ENCODE measurements at regions not wholly inside any gene's neighbourhood (a gene's known extent, or its start where the extent isn't known, plus 50 kb on each side); places are given as distances from the start of the nearest gene placed in this dataset.

DNA sequence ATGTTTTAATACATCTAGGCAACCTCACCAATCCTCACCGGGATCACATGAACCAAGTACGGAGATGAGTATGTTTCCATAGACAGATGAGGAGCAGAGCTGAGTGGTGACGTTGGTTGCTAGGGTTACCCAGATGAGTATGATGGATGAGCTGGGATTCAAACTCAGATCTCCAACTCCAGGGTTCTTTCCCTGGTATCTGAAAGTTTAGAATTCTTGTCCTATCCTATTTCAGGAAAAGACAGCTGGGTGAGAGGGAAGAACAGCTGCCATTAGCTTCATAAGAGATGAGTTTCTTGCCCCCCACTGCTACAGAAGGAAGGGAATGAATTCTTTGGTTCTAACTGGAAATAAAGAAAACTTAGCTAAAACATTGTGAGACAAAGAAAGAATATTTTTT is 728.9 kb upstream of the TBX3 start:
- no peak for DNase-seq

DNA sequence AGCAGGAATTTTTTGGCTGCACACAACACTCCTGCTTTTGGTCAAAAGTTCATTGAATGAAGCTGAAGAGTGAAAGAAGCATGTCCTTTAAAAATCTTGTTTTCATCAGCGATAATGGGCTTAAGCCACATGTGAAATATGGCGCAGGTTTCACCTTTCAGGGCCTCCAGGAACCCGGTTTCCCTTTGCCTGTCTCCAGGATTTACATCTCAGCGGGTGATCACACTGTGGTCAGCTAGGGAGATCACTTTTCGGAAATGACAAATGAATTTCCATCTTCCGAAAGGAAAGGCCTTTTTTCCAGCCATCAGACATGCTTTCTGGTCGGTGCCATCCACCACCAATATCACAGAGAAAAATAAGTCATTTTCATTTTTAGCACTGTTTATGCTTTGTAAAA is 727.1 kb upstream of the TBX3 start:
- DNase-seq: no peak

- no peak for DNase-seq
Measured at GRCh38 chr12:115408642-115409041, 724.7 kb upstream of the TBX3 start.

DNA sequence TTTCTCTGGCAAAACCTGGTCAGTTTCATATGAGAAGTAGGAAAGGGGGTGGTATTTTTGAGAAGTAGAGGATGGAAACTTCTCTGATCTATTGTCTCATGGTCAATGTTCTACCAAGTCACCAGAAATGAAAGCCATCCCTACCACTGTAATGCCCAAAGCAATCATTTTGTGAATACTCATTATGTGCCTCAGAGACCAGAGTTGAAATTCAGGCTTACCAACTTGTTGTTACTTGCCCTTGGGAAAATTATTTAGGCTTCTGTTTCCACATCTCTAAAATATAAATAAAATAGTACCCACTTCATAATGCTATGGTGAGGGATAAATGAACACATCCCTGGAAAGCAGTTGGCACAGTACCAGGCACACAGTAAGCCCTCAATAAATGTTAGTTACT is 723.7 kb upstream of the TBX3 start:
- DNase-seq: no peak

GRCh38 chr12:115407036-115407435 is 723.1 kb upstream of the TBX3 start:
- no peak for DNase-seq

GRCh38 chr12:115405471-115405860 is 721.5 kb upstream of the TBX3 start:
- no peak for DNase-seq

DNA sequence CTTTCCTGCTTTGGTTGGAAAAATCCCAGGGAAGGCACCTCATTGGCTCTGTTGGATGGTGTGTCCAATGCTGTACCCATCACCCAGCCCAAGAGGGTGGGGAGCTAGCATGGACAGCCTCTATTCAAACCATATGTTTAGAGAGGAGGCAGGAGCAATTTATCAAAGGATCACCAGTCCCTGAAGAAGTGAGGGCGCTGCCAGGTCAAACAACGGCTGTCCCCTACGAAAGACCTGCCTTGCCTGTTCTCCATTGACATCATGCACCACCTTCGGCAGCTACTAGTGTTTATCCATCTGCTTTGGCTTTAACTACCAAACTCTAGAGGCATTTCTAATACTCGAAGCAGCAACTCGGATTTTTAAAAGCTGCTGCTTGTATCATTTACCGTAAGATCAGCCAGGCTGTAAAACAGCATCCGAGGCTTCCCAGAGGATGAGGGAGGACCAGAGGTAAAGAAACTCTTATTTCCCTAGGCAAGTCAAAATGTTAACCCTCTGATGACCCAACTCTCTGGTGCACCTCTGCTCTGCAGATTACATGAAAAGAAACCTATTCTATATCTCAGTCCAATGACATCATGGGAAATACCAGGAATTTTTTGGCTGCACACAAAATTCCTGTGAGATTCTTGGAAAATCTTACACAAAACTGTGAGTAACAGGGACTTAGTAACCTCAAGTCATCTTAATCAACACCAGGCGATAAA is 720.9 kb upstream of the TBX3 start:
- DNase-seq: no peak

DNA sequence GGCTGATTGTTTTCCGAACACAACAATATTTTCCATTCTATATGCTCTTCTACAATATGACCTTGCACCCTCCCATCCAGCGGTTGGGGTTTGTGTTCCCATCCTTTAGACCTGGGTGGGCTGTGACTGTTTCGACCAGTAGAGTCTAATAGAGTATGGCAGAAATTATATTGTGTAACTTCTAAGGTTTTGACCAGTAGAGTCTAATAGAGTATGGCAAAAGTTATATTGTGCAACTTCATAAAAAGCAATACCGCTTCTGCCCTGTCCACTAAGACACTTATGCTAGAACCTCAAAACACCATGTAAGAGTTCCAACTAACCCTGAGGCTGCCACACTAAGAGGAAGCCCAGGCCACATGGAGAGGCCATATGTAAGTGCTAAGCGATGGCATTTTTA is 719.7 kb upstream of the TBX3 start:
- no peak for DNase-seq

DNA sequence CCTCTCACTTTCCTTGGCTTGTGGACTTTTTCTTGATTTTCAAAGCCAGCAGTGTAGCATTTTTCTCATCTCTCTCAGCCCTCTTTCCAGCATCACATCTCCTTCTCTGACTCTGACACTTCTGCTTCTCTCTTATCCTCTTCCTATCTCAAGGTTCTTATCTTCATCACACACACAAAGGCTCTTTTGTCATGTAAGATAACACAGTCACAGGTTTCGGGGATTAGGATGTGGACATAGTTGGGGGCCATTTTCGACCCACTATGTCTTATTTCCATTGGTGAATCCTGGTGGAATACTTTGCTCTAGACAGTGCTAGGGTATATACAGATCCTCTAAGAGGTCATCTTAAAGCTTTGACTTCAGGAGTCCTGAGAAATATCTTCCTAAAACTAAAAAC is 719.3 kb upstream of the TBX3 start:
- no peak for DNase-seq

DNA sequence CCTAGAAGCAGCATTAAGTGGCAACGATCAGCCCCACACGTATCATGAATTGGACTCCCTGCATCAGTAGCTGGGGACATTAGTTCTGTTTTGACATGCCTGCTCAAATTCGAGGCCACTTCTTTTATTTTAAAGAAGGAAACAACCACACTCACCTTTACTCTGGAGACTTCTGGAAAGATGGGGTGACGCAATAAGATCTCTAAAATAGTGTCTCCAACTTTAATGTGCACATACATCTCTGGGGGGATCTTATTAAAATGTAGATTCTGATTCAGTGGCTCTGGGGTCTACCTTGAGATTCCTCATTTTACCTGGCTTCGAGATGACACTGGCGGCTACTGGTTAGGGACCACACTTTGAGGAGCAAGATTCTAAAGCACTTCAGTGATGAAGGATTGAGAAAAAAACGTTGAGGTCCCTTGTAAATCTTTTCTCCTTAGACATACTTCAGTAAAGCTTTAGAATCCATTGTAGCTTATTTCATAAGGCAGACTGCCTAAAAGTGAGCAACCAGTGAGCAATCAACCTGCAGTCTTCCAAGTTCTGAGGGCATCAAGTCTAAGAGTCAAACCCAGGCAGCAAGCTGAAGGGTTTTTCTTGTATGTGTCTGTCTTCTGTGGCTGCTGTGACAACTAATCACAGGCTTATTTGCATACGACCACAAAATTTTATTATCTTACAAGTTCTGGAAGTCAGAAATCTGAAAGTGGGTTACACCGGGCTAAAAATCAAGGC is 718.6 kb upstream of the TBX3 start:
- no peak for DNase-seq

- DNase-seq: no peak
Measured at GRCh38 chr12:115401761-115402160, 717.8 kb upstream of the TBX3 start.

DNA sequence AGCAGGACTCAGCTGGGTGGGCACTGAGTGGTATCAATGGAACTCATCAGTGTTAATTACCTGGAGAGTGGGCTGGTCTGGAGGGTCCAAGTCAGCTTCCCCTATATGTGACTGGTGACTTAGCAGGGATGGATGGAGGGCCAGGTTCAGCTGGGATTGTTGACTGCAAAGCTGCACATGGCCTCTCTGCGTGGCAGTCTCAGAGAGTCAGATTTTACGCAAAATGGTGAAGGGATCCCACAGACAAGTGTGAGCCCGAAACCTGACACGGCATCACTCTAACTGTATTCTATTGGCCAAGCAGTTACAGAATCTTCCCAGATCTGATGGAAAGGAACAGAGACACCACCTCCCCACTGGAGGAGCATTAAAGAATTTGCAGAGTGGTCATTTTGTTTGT is 716.0 kb upstream of the TBX3 start:
- DNase-seq: no peak

GRCh38 chr12:115398311-115398781 is 714.4 kb upstream of the TBX3 start:
- DNase-seq: no peak

DNA sequence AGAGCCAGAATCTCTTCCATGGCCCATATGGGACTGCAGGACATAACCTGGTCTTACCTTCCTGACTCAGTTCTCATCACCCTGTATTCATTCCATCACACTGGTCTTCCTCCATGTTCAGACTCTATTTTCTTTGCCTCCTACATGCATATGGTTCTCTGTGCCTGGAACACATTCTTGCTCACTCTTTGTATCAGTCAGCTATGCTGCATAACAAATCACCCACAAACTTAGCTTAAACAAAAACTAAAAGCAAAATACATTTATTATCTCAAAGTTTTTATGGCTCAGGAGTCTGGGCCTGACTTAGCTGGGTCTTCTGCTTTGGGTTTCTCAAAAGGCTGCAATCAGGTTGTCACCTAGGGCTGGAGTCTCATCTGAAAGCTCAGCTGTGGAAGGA is 712.6 kb upstream of the TBX3 start:
- DNase-seq: no peak

DNA sequence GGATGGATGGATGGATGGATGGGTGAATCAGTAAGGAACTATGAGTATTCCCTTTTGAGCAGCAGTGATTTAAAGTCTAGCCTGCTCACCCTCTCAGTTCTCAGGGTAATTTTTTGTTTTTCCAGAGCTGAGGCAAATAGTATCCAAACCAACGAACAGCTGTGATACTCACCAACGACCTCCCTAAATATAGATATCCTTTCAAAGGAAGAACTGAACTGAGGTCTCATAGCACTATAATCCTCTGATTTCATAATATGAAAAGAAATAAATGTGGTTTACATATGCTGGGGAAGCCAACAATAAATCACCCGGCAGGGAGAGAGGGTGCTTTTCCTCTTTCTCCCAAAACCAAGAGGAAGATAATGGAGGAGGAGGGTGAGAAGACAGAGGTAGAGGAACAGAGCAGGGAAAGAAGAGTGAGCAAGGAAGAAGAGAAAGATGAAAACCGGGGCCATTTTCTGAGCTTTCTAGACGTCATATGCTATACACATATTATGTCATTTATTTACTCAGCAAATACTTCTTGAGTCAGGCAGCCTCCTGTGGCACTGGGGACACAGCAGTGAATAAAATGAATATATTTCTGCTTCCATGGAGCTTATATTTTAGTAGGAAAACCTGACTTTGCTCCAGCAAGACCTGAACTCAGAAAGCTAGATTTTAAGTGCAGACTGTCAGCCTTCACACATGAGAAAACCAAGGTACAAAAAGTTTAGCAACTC is 710.7 kb upstream of the TBX3 start:
- DNase-seq: no peak

GRCh38 chr12:115388139-115388538 is 704.2 kb upstream of the TBX3 start:
- DNase-seq: no peak

GRCh38 chr12:115387467-115387901 is 703.5 kb upstream of the TBX3 start:
- DNase-seq: no peak

DNA sequence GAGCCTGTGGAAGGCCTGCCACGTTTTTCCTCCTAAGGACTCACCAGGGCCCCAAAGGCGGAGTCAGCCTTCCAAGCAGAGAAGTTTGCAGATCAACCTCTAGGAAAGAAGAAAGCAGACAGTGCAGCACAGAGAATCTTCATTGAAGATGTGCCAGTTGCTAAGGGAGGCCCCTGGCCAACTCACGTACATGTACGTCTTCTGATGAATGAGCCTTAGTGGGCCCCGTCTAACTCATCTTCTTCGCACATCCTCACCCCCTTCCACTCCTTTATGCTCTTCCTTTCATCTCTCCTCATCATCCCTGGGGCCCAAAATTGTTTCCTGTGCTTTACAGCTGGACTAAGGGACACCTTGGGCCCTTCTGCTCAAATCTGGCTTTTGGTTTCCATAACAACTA is 703.0 kb upstream of the TBX3 start:
- DNase-seq: no peak

- DNase-seq: no peak
Measured at GRCh38 chr12:115385141-115385540, 701.2 kb upstream of the TBX3 start.

DNA sequence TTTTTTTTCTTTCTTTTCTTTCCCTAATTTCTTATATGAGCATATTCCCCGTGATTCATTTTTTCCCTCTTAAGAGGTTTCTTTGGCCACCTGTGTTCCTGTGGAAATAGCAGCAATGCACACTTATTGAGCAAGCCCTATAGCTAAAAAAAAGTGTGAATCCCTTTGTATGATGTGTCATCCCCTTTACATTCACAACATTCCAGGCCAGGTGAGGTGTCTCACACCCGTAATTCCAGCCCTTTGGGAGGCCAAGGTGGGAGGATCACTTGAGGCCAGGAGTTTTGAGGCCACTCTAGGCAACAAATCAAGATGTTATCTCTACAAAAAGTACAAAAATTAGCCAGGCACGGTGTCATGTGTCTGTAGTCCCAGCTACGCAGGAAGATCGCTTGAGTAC is 700.4 kb upstream of the TBX3 start:
- no peak for DNase-seq

GRCh38 chr12:115383668-115384067 is 699.7 kb upstream of the TBX3 start:
- DNase-seq: no peak

DNA sequence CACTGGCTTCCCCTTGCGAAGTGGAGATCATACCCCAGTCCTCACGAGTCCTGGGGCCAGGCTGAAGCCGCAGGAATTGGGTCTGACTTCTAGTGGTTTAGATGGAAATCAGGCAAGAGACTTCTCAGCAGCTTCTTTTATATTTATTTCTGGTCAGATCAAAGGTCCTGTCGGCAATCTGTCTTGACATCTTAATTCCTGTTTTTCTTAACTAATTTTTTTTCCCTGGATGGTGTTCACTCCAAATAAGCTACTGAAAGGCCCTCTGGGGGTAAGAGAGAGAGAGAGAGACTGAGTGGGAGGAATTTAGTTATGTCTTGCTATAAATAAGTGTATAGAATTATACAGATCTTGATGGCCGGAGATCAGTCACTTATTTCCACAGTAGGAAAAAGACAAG is 698.7 kb upstream of the TBX3 start:
- no peak for DNase-seq

DNA sequence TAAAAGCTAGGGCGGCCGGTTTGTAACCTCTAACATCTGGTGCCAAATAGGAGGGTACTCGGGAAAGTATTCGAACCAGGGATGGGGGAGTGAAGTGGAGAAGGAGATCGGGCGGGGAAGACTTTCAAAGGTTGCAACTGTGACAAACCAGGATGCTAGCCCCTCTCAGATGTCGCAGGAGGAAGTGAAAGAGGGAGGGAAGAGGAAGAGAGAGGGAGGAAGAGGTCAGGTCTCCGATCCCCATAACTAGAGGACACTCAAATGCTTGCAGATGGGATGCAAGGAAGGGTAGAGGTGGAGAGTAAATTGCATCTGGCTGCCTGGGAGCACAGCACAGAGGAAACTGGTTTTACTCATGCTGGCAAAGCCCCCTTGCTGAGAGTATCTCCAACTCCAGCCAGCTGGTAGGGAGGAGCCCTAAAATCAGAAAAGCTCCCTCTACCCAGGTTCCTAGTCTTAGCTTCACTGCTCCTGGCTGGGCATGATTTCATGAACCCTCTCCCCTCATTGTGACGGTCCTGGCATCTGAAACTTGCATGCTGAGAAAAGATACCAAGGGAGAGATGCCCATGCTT is 696.7 kb upstream of the TBX3 start:
- no peak for DNase-seq

GRCh38 chr12:115378291-115378690 is 694.3 kb upstream of the TBX3 start:
- DNase-seq: no peak

All from NCI-H2107 (cell line).